GM19372 (cell line): ENCODE measurements at regions not wholly inside any gene's neighbourhood (a gene's known extent, or its start where the extent isn't known, plus 50 kb on each side); places are given as distances from the start of the nearest gene placed in this dataset.

ENCODE experiments used
- ATAC-seq: cut with Tn5 transposase; IDR thresholded peaks from one replicate; pipeline ENCODE4 v1.9.1; 2021; ENCODE audit warnings: mild to moderate bottlenecking, low read depth, moderate library complexity; ENCODE audit not compliant: unreplicated experiment

DNA sequence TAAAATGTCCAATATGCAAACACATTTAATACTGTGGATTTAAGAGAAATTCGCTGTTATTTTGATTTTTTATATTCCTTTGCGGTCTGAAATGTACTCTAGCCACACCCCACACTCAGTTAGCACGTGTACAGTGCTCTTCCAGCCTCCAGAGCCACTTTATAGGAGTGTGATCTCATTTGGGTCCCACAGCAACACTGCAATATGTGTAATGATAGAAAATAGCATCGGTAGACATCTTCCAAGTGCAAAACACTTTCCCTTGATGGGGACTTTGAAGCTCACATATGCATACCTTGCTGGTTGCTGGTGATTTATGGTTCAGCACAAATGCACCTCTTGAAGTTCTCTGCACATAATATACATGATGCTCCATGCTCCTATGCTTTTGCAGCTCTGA is 148.3 kb downstream of the GAS1 start:
- no peak for ATAC-seq

DNA sequence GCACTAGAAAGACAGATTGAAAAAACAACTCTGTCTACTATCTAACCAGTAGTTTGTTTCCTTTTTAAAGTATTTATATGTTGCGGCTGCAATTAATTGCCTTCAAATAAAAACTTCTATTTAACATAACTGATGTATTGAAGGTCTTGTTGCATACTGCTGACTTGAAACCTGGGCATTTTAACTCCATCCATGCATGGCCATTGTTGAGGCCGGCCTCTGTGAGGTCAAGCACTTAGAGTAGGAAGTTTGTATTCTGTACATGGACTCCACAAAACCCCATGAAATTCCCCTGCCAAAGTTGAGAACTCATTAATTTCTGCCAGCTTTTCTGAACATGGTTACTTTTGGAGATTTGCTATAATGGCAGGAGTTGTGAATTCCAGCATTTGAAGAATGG is 150.6 kb downstream of the GAS1 start:
- no peak for ATAC-seq

DNA sequence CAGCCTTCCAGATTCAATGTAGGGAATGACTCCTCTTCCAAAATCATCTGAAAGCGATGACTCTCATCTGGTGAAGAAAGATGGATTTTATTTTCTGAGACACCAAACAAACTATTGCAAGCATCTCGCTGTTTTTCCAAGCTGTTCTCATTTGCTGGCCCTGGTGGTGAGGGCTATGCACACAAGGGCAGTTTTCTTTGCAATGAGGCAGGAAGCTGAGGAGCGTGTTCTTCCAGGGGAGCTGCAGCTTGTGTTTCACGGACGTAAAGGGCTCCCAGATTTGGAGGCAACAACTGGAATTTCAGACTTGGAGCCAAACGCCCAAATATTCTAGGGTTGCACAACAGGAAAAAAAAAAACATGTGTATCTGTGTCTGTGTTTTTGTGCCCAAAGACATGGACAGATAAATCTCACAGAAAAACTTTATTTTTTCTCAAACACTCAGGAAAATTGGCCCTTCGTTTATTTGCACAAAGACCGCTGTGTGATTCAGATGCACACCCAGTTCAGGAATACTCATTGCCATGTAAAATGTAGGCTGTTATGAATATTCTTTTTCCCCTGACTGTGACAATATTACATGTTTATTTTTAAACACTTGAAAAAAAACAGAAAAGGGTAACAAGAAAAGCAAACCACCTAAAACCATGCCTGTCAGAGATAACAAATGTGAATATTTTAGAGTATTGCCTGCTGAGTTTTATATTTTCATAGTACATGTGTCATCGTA is 151.3 kb downstream of the GAS1 start:
- ATAC-seq = no peak

DNA sequence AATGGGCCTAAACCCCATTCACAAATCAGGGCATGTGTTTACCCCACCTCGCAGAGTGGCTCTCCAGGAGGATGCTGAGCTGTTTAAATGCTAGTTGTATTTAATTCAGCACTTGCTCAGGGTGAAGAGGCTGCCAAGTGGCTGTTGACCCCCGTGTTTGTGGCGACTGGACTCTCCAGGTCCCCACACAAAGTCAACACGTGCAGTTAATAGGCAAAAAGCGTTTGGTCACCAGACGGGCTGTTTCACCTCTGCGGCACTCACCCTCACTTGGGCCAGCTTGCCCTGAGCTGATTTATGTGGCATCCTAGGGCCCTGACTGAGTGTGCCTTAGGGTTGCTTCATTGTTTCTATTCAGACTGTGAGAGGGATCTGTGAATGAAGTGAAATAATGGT is 152.3 kb downstream of the GAS1 start:
- ATAC-seq = no peak

DNA sequence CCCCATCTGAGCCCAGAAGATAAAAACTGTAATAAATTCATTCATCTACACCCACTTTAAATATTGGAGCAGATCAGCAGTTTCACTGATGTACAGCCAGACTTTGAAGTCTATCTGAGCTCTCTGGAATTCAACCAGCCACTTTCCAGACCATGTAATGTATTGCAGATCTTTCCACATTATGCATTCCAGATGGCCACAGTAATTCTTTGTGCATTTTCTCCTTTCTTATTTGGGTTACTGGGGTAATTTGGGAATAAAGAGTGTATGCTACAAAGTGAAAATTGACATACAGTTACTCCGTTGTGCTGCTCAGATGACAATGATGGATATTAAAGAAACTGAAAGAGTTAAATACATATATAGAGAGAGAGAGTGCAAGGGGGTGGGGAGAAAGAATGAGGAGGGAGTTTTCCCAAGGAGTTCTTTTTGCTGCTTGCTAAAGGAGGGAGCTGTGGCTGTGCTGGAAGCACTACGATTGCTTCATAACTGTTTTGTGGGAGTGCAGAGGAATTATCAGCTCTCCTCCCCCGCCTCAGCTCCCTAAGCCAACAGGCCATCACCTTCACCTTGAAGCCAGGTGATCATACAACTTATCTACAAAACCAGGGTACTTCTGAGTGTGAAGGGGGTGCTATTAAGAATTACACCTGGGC is 152.8 kb downstream of the GAS1 start:
- ATAC-seq = no peak

DNA sequence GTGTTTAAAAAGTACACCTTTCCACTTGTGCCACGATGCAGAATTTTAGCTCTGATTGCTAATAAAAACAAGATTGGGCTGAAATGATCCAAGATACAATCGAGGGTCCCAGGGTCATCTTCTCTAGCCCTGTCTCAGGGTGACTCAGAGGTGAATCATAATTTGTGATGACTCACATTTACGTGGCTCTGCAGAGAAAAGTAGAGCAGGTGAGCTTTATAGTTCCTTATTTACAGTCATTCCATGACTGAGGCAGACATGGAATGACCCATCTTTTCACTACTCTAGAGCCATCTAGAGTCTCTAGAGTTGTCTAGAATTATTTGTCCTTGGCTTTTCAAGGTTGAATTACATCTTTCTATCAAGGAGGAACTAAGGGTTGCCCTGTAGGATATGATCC is 155.2 kb downstream of the GAS1 start:
- ATAC-seq = no peak

DNA sequence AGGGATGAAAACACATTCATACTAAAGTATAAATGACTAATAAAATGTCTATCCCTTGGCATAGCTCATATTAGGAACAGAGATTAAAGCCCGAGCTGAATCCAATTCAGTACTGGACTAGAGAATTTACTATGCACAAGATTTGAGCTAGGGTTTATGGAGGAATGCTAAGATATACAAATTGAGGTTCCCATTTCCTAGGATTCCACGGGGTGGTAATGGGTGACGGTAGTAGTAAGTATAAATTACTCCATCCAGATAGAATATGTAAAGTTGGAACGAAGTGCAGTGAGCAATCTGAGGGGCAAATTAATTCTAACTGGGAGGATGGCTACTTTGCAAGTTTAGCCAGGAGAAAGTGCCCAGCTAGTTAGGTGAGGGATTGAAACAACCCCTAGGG is 156.5 kb downstream of the GAS1 start:
- ATAC-seq = no peak

DNA sequence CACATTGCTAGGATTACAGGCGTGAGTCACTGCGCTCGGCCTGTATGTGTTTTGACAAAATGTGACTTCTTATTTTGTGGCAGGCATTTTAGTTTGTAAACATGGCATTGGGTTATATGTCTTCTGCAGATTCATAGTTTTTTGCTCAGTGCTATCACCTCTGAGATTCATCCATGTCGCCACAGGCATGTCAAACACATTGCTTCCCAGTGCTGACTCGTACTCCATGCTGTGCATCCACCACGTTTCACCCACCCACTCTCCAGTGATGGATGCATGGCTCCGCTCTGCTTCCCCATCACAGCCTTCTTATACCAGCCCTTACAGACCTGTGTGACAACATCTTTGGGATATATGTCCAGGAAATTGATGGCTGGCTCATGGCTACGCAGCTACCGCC is 158.8 kb downstream of the GAS1 start:
- no peak for ATAC-seq

DNA sequence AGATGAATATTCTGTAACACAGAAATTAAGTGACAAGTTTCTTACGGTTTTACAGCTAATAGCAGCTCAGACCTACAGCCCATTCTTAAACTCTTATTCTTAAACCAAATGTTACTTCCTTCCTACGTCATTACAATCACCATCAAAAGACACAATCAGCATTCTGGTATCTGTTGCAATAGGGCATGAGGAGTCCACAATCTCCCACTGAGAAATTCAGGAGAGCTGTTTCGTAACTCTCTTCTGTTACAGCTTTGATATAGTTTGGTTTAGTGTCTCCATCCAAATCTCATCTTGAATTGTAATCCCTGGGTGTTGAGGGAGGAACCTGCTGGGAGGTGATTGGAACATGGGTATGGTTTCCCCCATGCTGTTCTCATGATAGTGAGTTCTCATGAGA is 163.4 kb downstream of the GAS1 start:
- no peak for ATAC-seq

DNA sequence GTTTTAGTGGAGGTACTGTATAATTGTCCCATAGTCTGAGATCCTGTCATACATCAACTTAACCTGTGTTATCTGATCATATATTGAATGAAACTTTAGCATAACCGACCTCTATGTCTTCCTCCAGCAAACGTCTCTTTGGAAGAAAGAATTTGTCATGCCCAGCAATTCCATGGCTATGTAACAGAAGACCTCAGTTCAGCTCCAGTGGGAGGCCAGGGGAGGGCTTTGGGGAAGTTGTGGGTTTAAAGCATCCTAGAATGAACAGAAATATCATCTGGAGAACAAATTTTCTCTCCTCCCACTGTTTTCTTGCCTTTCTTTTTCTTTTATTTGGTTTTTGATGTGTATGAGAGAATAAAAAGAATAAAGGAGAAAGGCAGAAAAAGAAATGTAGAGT is 164.5 kb downstream of the GAS1 start:
- ATAC-seq = no peak

DNA sequence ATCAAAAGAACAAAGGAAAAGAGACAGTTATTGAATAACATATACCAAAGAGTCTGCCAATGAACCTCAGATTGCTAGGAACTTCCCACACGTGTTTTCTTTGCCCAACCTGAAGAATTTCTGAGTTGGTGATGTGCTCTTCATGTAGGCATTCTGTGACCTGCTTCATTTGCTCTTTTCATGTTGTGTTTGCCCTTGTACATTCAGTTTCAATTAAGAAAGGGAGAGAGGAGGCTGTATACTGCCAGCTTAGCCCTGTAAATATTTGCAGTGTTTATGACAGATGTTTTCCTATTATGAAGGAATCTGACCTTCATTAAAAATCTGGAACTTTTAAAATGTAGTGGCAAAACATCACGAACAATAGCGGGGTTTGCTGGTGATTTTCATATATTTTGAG is 168.5 kb downstream of the GAS1 start:
- ATAC-seq = no peak

DNA sequence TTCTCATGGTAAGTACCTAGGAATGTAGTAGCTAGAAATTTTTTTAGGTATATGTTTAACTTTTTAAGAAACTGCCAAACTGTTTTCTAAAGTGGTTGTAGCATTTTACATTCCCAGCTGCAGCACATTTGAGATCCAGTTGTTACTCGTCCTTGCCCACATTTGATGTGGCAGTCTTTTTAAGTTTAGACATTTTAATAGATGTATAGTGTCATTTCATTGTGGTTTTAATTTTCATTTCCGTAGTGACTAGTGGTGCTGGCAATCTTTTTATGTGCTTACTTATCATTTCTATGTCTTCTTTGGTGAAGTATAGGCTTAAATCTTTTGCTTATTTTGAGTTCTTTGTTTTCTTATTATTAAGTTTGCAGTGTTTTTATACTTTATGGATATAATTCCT is 171.6 kb downstream of the GAS1 start:
- no peak for ATAC-seq

DNA sequence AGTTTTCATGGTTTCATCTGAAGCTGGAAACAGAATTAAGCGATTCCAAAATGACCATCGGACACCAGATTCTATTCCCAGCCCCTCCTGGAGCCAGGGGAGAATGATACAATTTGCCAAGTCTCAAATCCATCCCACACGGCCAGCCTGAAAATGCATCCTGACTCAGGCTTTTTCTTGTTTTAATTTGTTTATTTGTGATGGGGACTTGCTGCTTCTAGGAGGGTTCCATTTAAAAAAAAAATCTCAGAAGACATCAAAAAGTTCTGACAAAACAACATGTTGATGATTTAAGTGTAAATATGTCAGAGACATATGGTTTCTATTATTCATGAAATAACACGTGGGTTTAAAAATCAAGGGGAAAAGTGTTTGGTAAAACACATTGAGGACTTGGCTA is 173.2 kb downstream of the GAS1 start:
- no peak for ATAC-seq

DNA sequence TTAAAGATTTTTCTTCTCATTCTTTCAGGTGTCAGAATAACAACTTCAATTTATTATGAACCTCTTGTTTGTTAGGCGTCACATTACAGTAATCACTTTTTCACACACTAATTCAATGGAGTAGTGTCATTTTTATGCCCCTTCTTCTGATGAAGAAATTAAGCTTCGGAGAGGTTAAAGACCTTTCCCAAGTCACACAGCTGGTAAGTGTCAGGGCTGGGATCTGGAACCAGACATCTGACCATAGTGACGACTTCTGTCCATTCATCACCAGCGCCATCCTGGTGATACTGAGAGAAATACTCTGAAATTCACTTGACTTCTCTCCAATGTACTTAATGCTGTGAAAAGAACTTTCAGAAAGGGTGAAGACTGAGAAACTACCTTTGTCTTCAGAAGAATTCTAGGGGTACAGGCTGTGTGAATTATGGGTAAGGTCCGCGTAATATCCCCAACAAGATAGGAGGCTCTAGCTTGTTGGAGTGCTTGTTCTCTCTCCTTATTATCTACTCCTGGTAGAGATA is 173.8 kb downstream of the GAS1 start:
- no peak for ATAC-seq

DNA sequence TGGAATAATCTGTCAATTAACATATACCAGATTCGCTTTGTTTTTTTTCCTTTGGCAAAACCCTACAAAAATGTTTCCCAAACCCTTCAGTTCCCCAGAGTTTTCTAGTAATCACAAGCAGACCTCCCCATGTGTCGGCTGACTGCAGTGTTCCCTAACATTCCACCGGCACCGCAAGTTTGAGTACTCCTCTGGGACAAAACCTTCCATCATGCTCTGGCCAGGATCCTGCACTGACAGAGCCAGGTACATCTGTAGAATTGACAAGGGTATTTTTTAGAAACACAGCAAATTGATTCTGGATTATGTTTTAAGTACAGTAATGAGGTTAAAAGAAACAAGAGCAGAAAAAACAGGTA is 174.7 kb downstream of the GAS1 start:
- ATAC-seq = no peak

DNA sequence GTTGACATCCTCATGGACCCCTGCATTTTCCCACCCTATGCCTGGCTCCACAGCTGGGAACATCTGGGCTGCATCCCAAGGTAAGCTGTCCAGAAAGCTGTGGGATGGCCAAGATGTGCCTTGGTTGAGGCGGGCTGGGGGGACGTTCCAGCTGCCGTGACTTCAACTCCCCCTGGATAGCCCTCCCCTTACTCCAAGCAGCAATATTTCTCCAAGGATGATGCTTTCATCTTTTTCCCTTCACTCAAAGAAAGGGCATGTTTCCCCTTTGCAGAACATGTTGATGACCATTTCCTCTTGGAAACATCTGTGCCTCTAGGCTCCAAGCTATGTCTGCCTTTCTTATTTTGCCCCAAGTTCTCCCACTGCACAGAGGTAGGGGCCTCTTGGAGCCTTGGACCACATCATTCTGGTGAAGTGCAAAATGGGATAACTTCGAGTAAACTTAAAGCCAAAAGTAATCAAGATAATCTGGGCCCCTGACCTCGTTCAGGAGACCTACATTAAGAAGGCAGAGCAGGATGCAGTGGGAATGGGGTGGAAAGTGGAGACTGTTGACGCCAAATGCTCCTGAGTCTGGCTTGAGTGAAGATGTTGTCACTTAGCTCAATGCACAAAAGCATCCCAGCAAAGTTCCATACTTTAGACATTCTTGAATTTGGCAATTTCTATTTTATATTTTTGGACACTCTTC is 175.2 kb downstream of the GAS1 start:
- no peak for ATAC-seq

DNA sequence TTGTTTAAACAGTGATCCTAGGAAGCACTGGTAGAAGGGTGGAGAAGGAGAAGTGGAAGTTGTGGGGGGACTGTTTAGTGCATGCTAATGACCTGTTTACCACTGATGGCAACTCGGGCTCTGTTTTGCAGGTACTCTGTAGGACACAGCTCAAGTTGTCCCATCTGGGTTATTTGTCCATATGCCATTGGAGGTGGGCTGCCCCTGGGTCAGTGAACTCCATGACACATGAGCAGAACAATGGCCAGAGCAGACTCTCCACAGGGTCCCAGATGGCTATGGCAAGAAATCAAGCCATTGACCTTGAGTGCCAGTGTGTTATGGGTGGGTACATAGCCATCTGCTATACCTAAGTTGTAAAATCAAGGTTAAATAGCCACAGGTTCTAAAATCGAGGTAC is 175.9 kb downstream of the GAS1 start:
- ATAC-seq = no peak

DNA sequence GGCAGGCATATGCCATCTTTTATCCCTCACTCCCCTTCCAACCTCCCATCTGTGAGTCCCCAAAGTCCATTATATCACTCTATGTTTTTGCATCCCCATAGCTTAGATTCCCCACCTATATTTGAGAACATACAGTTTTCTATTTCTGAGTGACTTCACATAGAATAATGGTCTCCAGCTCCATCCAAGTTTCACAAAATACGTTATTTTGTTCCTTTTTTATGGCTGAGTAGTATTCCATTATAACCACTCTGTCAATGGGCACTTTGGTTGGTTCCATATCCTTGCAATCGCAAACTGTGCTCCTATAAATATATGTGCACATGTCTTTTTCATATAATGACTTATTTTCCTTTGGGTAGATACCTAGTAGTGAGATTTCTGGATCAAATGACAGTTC is 178.6 kb downstream of the GAS1 start:
- ATAC-seq = no peak

DNA sequence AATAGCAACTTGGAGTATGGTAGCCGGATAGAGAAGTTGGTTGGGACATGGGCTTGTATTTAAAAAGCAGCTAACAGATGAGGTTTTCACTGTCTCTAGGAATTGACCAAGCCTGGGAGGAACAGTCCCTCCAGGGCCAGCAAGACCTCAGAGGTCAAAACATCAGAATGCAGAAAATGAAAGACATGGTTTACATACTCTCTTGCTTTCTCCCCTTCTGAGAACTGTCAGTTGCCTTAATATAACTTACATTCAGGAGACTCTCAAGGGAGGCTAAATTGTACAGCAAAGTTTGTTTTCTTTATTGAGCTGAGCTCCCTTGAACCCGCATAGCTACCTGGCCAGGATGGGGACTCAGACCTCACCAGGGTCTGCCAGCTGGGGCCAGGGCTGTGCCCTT is 179.3 kb downstream of the GAS1 start:
- no peak for ATAC-seq

DNA sequence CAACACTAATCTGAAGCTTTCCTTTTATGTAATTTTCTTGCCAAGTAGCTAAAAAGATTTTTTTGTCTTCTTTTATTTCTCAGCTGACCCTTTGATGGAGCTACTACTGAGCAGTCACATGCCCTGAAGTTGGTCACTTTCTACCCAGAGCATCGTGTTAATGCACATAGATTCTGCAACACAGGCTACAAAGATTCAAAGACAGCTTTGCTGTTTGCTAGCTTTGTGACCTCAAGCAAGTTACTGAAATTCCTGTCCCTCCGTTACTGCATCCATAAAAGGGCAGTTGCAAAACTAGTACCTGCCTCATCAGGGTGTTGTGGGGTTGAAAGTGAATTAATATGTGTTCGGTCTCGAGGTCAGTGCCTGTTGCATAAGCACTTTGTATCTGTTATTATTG is 179.9 kb downstream of the GAS1 start:
- ATAC-seq = no peak

DNA sequence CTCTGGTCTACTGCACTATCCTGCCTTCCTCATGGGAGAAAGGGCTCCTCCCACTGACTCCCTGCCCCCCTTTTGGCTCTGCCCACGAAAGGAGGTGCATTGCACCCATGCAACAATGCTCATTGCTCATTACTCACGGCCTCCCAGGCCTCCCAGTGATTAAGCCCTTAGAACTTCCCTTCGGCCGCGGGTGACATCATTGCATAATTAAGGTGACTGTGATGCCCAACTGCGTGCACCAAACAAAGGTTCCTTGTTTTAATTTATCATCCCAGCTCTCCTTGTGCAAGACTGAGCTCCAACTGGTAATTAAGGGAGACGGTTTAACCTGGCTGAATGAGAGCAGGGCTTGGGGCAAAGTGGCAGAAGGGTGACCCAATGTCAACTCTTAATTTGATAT is 180.4 kb downstream of the GAS1 start:
- no peak for ATAC-seq

DNA sequence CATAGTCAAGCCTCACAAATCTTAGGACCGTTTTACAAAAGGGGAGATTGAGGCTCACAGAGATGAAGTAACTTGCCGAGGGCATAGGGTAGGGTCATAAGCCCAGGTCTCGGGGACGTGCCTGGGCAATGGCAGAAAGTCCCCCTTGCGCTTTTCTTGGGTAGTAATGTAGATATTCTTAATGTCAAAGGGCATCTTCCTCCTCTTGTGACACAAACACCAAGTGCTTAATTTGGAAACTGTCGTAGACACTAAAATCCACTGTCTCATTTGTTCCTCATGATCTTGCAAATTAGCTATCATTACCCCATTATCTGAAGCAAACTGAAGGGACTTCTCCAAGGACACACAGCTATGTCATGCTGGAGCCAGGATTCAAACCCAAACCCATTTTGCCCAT is 180.8 kb downstream of the GAS1 start:
- no peak for ATAC-seq
